ENCODE measurements at regions not wholly inside any gene's neighbourhood (a gene's known extent, or its start where the extent isn't known, plus 50 kb on each side); places are given as distances from the start of the nearest gene placed in this dataset.
"Not testable (repeated sequence)": the region's sequence is repeated elsewhere in the genome, so short reads cannot be mapped to it uniquely, and the experiment has no call there.

DNA sequence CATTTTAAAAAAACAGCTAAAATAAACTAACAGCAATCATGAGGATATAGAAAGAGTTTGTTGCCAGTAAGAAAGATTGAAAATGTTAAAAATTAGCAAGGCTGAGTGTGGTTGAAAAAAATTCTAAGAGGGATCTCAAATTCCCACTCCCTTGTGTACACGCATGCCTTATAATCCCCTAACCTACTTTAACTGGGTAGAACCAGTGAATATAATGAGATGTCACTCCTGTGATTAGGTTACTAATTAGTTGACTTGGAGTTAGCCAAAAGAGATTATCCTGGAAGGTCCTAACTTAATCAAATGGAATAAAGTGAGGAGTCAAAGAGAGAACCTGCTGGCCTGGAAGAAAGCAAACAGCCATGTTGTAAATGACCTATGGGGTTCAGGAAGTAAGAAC, 286.0 kb upstream of the TGFBR2 start:
- WGBS, 2 donors = 95 to 96% methylated on average over 1 of the region's 1 CpG
- no peak overlapping the region for H3K4me3 ChIP-seq (ENCODE audit: low read depth, poor library complexity, severe bottlenecking)
- no peak for TF ChIP-seq POLR2A (IDR thresholded peaks at IDR 0.05)
- TF ChIP-seq, protein P1, sequence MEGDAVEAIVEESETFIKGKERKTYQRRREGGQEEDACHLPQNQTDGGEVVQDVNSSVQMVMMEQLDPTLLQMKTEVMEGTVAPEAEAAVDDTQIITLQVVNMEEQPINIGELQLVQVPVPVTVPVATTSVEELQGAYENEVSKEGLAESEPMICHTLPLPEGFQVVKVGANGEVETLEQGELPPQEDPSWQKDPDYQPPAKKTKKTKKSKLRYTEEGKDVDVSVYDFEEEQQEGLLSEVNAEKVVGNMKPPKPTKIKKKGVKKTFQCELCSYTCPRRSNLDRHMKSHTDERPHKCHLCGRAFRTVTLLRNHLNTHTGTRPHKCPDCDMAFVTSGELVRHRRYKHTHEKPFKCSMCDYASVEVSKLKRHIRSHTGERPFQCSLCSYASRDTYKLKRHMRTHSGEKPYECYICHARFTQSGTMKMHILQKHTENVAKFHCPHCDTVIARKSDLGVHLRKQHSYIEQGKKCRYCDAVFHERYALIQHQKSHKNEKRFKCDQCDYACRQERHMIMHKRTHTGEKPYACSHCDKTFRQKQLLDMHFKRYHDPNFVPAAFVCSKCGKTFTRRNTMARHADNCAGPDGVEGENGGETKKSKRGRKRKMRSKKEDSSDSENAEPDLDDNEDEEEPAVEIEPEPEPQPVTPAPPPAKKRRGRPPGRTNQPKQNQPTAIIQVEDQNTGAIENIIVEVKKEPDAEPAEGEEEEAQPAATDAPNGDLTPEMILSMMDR (IDR thresholded peaks at IDR 0.05) = no peak
- DNase-seq (ENCODE audit: low spot score in 2 of 2) = no peak
- intact Hi-C loops (cut with DNase I; ENCODE audit: low total_unique reads) = no loop called here

DNA sequence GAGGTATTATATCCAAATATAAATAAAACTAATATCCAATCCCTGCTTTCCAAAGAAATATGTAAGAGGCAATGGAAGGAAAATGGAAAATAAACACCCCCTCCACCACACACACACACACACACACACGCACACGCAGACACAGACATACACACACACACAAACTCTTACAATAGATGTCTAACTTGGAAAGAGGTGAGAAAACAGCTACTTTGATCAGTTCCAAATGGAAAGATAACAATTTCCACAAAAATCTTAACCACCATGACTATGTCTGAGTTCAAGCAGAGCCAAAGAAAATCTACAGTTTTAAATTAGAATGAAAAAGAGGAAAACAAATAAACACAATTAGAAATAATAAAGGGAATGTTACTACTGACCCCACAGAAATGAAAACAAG, 285.3 kb upstream of the TGFBR2 start:
- WGBS, 2 donors = 90 to 98% methylated on average over 2 of the region's 2 CpGs
- intact Hi-C loops (cut with DNase I; ENCODE audit: low total_unique reads) = no loop called here
- no peak overlapping the region for H3K4me3 ChIP-seq (ENCODE audit: low read depth, poor library complexity, severe bottlenecking)
- DNase-seq (ENCODE audit: low spot score in 2 of 2) = no peak
- TF ChIP-seq POLR2A (IDR thresholded peaks at IDR 0.05) = no peak
- TF ChIP-seq, protein P1 (IDR thresholded peaks at IDR 0.05) = no peak

DNA sequence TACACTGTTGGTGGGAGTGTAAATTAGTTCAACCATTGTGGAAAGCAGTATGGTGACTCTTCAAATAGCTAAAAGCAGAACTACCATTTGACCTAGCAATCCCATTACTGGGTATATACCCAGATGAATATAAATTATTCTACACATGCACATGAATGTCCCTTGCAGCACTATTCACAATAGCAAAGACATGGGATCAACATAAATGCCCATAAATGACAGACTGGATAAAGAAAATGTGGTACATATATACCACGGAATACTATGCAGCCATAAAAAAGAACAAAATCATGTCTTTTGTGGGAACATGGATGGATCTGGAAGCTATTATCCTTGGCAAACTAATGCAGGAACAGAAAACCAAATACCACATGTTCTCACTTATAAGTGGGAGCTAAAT, 282.8 kb upstream of the TGFBR2 start:
- DNase-seq (ENCODE audit: low spot score in 2 of 2); H3K4me3 ChIP-seq (ENCODE audit: low read depth, poor library complexity, severe bottlenecking); intact Hi-C loops (cut with DNase I; ENCODE audit: low total_unique reads): not testable (repeated sequence)
- WGBS, 2 donors = 91 to 94% methylated on average over 1 of the region's 1 CpG

DNA sequence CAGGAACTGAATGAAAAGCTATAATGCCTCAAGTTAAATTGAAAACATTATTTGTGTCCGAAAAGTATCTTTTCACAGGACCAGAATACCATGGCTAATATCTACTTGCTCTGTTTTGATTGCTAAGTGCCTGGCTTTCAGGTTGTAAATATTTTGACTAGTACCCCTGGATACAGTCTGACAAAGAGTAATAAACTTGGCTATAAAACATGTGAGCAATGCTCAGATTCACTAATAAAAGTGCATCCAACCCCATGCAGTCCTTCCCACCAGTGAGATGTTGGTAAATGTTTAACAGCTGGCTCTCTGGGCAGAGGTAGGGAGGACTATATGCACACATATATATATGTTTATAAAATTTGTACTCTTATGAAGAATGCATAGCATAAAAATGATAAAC, 281.8 kb upstream of the TGFBR2 start:
- WGBS, 2 donors = 25 to 30% methylated on average over 1 of the region's 1 CpG
- intact Hi-C loops (cut with DNase I; ENCODE audit: low total_unique reads) = no loop called here
- no peak for DNase-seq (ENCODE audit: low spot score in 2 of 2)
- TF ChIP-seq, protein P1 (IDR thresholded peaks at IDR 0.05) = no peak
- no peak overlapping the region for H3K4me3 ChIP-seq (ENCODE audit: low read depth, poor library complexity, severe bottlenecking)

DNA sequence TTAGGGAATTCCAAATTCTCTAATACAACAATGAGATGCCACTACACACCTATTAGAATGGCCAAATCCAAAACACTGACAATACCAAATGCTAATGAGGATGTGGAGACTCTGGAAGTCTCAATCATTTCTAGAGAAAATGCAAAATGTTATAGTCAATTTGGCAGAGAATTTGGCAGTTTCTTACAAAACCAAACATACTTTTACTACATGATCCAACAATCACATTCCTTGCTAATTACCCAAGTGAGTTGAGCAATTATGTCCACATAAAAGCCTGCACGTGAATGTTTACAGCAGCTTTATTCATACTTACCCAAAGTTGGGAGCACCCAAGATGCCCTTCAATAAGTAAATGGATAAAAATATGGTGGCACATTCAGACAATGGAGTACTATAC, 278.4 kb upstream of the TGFBR2 start:
- WGBS, 2 donors = 40 to 48% methylated on average over 1 of the region's 1 CpG
- intact Hi-C loops (cut with DNase I; ENCODE audit: low total_unique reads); DNase-seq (ENCODE audit: low spot score in 2 of 2); H3K4me3 ChIP-seq (ENCODE audit: low read depth, poor library complexity, severe bottlenecking): not testable (repeated sequence)

DNA sequence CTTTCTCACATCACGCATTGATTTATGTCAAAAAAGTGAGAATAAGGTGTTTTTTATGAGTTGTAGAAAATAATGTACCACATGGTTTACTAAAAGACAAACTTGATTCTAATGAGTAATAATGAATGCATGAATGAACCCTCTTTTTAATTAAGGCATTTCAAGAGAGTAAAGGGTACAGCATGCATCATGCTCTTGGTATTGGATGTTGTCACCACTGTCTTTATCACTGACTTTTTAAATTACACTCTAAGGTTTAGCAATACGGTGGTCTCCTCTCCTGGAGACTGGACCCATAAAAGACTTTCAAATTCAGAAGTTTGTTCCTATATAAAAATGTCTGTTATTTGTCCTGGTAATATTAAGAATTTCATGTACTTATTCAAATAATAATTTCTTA, 277.5 kb upstream of the TGFBR2 start:
- intact Hi-C loops (cut with DNase I; ENCODE audit: low total_unique reads); H3K4me3 ChIP-seq (ENCODE audit: low read depth, poor library complexity, severe bottlenecking); DNase-seq (ENCODE audit: low spot score in 2 of 2): not testable (repeated sequence)
- WGBS, 2 donors = 93 to 96% methylated on average over 2 of the region's 2 CpGs

DNA sequence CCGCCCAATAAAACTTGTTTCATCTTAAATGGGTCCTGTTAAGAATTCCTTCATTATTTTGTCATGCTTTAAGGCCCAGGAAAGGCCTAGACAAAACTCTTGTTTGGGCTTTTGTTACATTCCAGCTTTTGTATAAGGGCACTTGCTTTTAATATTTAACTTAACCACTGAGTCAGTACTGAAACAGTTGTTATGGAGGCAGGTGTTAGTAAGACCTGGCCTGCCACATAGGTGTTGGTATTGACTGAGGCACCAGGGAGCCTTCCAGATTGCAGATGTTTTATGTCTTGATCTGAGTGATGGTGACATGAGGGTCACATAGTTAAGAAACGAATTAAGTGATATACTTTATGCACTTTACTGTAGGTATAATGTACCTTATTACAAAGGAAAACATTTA, 274.9 kb upstream of the TGFBR2 start:
- intact Hi-C loops (cut with DNase I; ENCODE audit: low total_unique reads) = no loop called here
- no peak overlapping the region for H3K4me3 ChIP-seq (ENCODE audit: low read depth, poor library complexity, severe bottlenecking)
- WGBS, 2 donors = 47 to 90% methylated on average over 2 of the region's 2 CpGs
- DNase-seq (ENCODE audit: low spot score in 2 of 2) = no peak
- no peak for TF ChIP-seq POLR2A (IDR thresholded peaks at IDR 0.05)
- TF ChIP-seq, protein P1 (IDR thresholded peaks at IDR 0.05) = no peak
